Renal cortical epithelial cell (primary cell): ENCODE measurements at regions not wholly inside any gene's neighbourhood (a gene's known extent, or its start where the extent isn't known, plus 50 kb on each side); places are given as distances from the start of the nearest gene placed in this dataset.

Experiments used
- DNase-seq: peaks from one replicate; pipeline ENCODE4 v3.0.0-alpha.2; 2011; ENCODE audit warnings: low read depth

GRCh38 chr20:7257099-7257498 is 489.6 kb downstream of the BMP2 start:
- DNase-seq = no peak

GRCh38 chr20:7257692-7258466 is 490.4 kb downstream of the BMP2 start:
- DNase-seq = no peak

GRCh38 chr20:7262803-7263202 is 495.3 kb downstream of the BMP2 start:
- no peak for DNase-seq

- DNase-seq = no peak
Observed at GRCh38 chr20:7264137-7264536, 496.7 kb downstream of the BMP2 start.

GRCh38 chr20:7269452-7269851 is 502.0 kb downstream of the BMP2 start:
- no peak for DNase-seq

GRCh38 chr20:7272512-7272911 is 505.0 kb downstream of the BMP2 start:
- DNase-seq = peak; percentile 11

GRCh38 chr20:7274870-7275269 is 507.4 kb downstream of the BMP2 start:
- DNase-seq = peak; percentile 34

GRCh38 chr20:7275645-7276237 is 508.3 kb downstream of the BMP2 start:
- DNase-seq = no peak

- peak; percentile 87 for DNase-seq
Observed at GRCh38 chr20:7285918-7286556, 518.6 kb downstream of the BMP2 start.

- peak; percentile 11 for DNase-seq
Observed at GRCh38 chr20:7291323-7291943, 523.9 kb downstream of the BMP2 start.

- peak; percentile 34 for DNase-seq
Observed at GRCh38 chr20:7291946-7292345, 524.5 kb downstream of the BMP2 start.

GRCh38 chr20:7294816-7295360 is 527.4 kb downstream of the BMP2 start:
- DNase-seq = no peak

GRCh38 chr20:7301807-7302206 is 534.3 kb downstream of the BMP2 start:
- peak; percentile 70 for DNase-seq

- peak; percentile 18 for DNase-seq
Observed at GRCh38 chr20:7302250-7302649, 534.8 kb downstream of the BMP2 start.

GRCh38 chr20:7305976-7306375 is 538.5 kb downstream of the BMP2 start:
- DNase-seq = no peak

GRCh38 chr20:7308163-7308562 is 540.7 kb downstream of the BMP2 start:
- DNase-seq = no peak

GRCh38 chr20:7313047-7313446 is 545.6 kb downstream of the BMP2 start:
- no peak for DNase-seq

GRCh38 chr20:7323957-7324356 is 556.5 kb downstream of the BMP2 start:
- no peak for DNase-seq

GRCh38 chr20:7327810-7328209 is 560.3 kb downstream of the BMP2 start:
- peak; percentile 63 for DNase-seq

GRCh38 chr20:7330850-7331249 is 563.4 kb downstream of the BMP2 start:
- no peak for DNase-seq

- no peak for DNase-seq
Observed at GRCh38 chr20:7332169-7332568, 564.7 kb downstream of the BMP2 start.

- peak; percentile 36 for DNase-seq
Observed at GRCh38 chr20:7333841-7334240, 566.4 kb downstream of the BMP2 start.
